Progenitor cell of endocrine pancreas (in vitro differentiated cells): ENCODE measurements at regions not wholly inside any gene's neighbourhood (a gene's known extent, or its start where the extent isn't known, plus 50 kb on each side); places are given as distances from the start of the nearest gene placed in this dataset.

Experiments
- DNase-seq: peaks from one replicate; pipeline ENCODE4 v3.0.0; 2021; ENCODE audit warnings: low spot score; ENCODE audit not compliant: unreplicated experiment
- H3K27ac Mint-ChIP-seq: 2 replicates; pipeline ENCODE4 v1.8.0; 2021; ENCODE audit warnings: mild to moderate bottlenecking, moderate library complexity, mixed read lengths
- H3K27me3 Mint-ChIP-seq: 2 replicates; pipeline ENCODE4 v1.8.0; 2021; ENCODE audit warnings: mixed read lengths
- H3K36me3 Mint-ChIP-seq: 2 replicates; pipeline ENCODE4 v1.8.0; 2022; ENCODE audit warnings: mixed read lengths; ENCODE audit not compliant: insufficient read depth
- H3K4me1 Mint-ChIP-seq: 2 replicates; pipeline ENCODE4 v1.8.0; 2021; ENCODE audit warnings: low read depth, mixed read lengths
- H3K4me3 Mint-ChIP-seq: 2 replicates; pipeline ENCODE4 v1.8.0; 2021; ENCODE audit warnings: low read depth, mild to moderate bottlenecking, moderate library complexity, mixed read lengths
- H3K9me3 Mint-ChIP-seq: 2 replicates; pipeline ENCODE4 v1.8.0; 2021; ENCODE audit warnings: low read depth, mixed read lengths
- CTCF ChIP-seq: fragments of 200-600 bp; sonication (generic); IDR thresholded peaks from one replicate; pipeline ENCODE4 v1.5.0; 2021; ENCODE audit warnings: antibody characterized with exemption, mild to moderate bottlenecking; ENCODE audit not compliant: unreplicated experiment

GRCh38 chr5:42960506-42960905 is 79.6 kb downstream of the ANXA2R start:
- TF ChIP-seq CTCF = no peak
- Mint-ChIP-seq H3K36me3 (no peaks in the 10 kb centered on the region), H3K4me3 (no peak overlapping the region), H3K27ac (no peak overlapping the region), H3K27me3 (no peaks in the 10 kb centered on the region), H3K9me3 (no peaks in the 10 kb centered on the region), H3K4me1 (peaks cover 1% of the 10 kb centered on the region)
- DNase-seq = no peak

- H3K4me3 Mint-ChIP-seq = no peak overlapping the region
- H3K9me3 Mint-ChIP-seq = peaks cover 9% of the 10 kb centered on the region
- no peaks in the 10 kb centered on the region for H3K36me3 Mint-ChIP-seq
- no peaks in the 10 kb centered on the region for H3K4me1 Mint-ChIP-seq
- H3K27ac Mint-ChIP-seq = no peak overlapping the region
- no peak for TF ChIP-seq CTCF
- H3K27me3 Mint-ChIP-seq = no peaks in the 10 kb centered on the region
- no peak for DNase-seq
Measured at GRCh38 chr5:42956551-42956950, 83.6 kb downstream of the ANXA2R start.

GRCh38 chr5:42953041-42953440 is 87.1 kb downstream of the ANXA2R start:
- no peaks in the 10 kb centered on the region for H3K4me1 Mint-ChIP-seq
- H3K4me3 Mint-ChIP-seq = no peak overlapping the region
- H3K9me3 Mint-ChIP-seq = peaks cover 9% of the 10 kb centered on the region
- TF ChIP-seq CTCF = no peak
- no peak overlapping the region for H3K27ac Mint-ChIP-seq
- no peaks in the 10 kb centered on the region for H3K27me3 Mint-ChIP-seq
- H3K36me3 Mint-ChIP-seq = no peaks in the 10 kb centered on the region
- no peak for DNase-seq

GRCh38 chr5:42952578-42952974 is 87.5 kb downstream of the ANXA2R start:
- H3K27ac Mint-ChIP-seq = no peak overlapping the region
- DNase-seq = no peak
- H3K9me3 Mint-ChIP-seq = peaks cover 9% of the 10 kb centered on the region
- TF ChIP-seq CTCF = no peak
- no peak overlapping the region for H3K4me3 Mint-ChIP-seq
- H3K27me3 Mint-ChIP-seq = no peaks in the 10 kb centered on the region
- no peaks in the 10 kb centered on the region for H3K36me3 Mint-ChIP-seq
- no peaks in the 10 kb centered on the region for H3K4me1 Mint-ChIP-seq

- H3K4me1 Mint-ChIP-seq = no peaks in the 10 kb centered on the region
- no peak overlapping the region for H3K27ac Mint-ChIP-seq
- H3K9me3 Mint-ChIP-seq = peaks cover 9% of the 10 kb centered on the region
- H3K27me3 Mint-ChIP-seq = no peaks in the 10 kb centered on the region
- H3K36me3 Mint-ChIP-seq = no peaks in the 10 kb centered on the region
- no peak overlapping the region for H3K4me3 Mint-ChIP-seq
- no peak for DNase-seq
- TF ChIP-seq CTCF = no peak
Measured at GRCh38 chr5:42951293-42951840, 88.8 kb downstream of the ANXA2R start.
